Endodermal cell (in vitro differentiated cells): ENCODE measurements at regions not wholly inside any gene's neighbourhood (a gene's known extent, or its start where the extent isn't known, plus 50 kb on each side); places are given as distances from the start of the nearest gene placed in this dataset.

Experiments
- DNase-seq: peaks from one replicate; pipeline ENCODE4 v3.0.0-alpha.2; 2017
- H3K27ac ChIP-seq: 2 replicates; pipeline ENCODE4 v1.5.1; 2013; ENCODE audit warnings: mild to moderate bottlenecking, low read depth, low read length, moderate library complexity
- H3K27me3 ChIP-seq: 2 replicates; pipeline ENCODE4 v1.6.1; 2013; ENCODE audit warnings: mild to moderate bottlenecking, low read length, moderate library complexity; ENCODE audit not compliant: insufficient read depth, control insufficient read depth, poor library complexity, severe bottlenecking
- H3K36me3 ChIP-seq: 2 replicates; pipeline ENCODE4 v1.7.0; 2013; ENCODE audit warnings: mild to moderate bottlenecking, low read length, moderate library complexity; ENCODE audit not compliant: control insufficient read depth, insufficient read depth
- H3K4me1 ChIP-seq: one replicate; pipeline ENCODE4 v1.7.0; 2013; ENCODE audit warnings: low read length; ENCODE audit not compliant: control insufficient read depth, insufficient read depth
- H3K4me3 ChIP-seq: 2 replicates; pipeline ENCODE4 v1.5.1; 2013; ENCODE audit warnings: mild to moderate bottlenecking, low read length, moderate library complexity
- H3K9ac ChIP-seq: 2 replicates; pipeline ENCODE4 v1.6.1; 2013; ENCODE audit warnings: mild to moderate bottlenecking, low read length, moderate library complexity; ENCODE audit not compliant: poor library complexity, severe bottlenecking; ENCODE audit errors: extremely low read depth
- H3K9me3 ChIP-seq: 2 replicates; pipeline ENCODE4 v1.6.1; 2013; ENCODE audit warnings: mild to moderate bottlenecking, low read length, moderate library complexity; ENCODE audit not compliant: control insufficient read depth
- H3K27ac Mint-ChIP-seq: 2 replicates; pipeline ENCODE4 v1.8.0; 2020; ENCODE audit warnings: mixed read lengths
- H3K27me3 Mint-ChIP-seq: 2 replicates; pipeline ENCODE4 v1.8.0; 2021; ENCODE audit warnings: mild to moderate bottlenecking, mixed read lengths; ENCODE audit not compliant: insufficient read depth
- H3K36me3 Mint-ChIP-seq: 2 replicates; pipeline ENCODE4 v1.8.0; 2020; ENCODE audit warnings: low read depth, mixed read lengths
- H3K4me1 Mint-ChIP-seq: 2 replicates; pipeline ENCODE4 v1.8.0; 2020; ENCODE audit warnings: mixed read lengths
- H3K4me3 Mint-ChIP-seq: 2 replicates; pipeline ENCODE4 v1.8.0; 2020; ENCODE audit warnings: mild to moderate bottlenecking, moderate library complexity, mixed read lengths
- H3K9me3 Mint-ChIP-seq: 2 replicates; pipeline ENCODE4 v1.8.0; 2020; ENCODE audit warnings: mild to moderate bottlenecking, mixed read lengths
- WGBS, 2 experiments: methylation state at CpG; one replicate each; pipeline versions ENCODE4 v1.1.5 to v1.1.7; 2013; ENCODE audit warnings: missing lambda C conversion rate in 2 of 2, mixed read lengths in 1 of 2; ENCODE audit not compliant: insufficient coverage in 1 of 2, insufficient read length in 1 of 2; 5-methylcytosine and 5-hydroxymethylcytosine counted together
- TF ChIP-seq, protein P1 (sequence below): fragments of 200-600 bp; sonication (generic); conservative IDR thresholded peaks from 2 replicates; pipeline ENCODE4 v1.5.0; 2021; ENCODE audit warnings: antibody characterized with exemption, mild to moderate bottlenecking

DNA sequence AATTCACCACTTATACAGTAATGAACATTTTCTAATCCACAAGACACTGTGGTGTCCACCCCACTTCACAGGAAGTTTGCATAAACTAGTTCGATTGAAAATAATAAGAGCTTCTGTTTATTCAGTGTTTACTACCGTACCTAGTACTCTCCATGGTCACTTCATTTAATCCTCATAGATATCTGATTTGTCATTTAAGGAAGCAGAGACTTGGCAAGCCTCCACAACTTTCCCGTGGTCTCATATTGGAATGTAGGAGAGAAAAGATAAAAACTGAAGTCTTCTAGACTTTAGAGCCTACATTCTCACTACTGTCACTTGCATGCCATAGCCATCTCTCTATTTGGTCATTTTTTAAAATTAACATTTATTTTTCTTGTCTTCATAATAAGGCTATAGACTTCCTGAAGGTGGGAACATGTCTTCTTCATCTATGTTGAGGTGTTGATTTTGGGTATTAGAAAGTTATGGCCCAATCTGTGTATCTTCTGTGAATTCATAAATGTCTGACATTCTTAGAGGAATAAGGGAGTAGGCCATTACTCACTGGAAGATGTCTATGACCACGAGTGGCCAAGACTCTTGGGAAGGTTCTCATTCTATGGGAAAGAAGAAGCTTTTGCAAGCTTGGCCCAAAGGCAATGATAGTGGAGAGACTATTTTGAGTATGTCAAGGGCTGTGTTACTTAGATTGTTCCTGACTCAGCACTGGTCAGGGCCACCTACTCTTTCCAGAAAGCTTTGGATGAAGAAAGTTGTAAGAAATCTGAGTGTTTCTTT is 423.7 kb downstream of the LRIG3 start:
- WGBS, 2 experiments, result 96 to 100% methylated on average over 2 to 4 of the region's 4 CpGs
- Histone ChIP-seq H3K4me3 (no peak overlapping the region), H3K36me3 (no peaks in the 10 kb centered on the region), H3K9ac (no peak overlapping the region), H3K9me3 (no peaks in the 10 kb centered on the region), H3K4me1 (no peaks in the 10 kb centered on the region), H3K27ac (no peak overlapping the region), H3K27me3 (no peaks in the 10 kb centered on the region)
- TF ChIP-seq, protein P1, sequence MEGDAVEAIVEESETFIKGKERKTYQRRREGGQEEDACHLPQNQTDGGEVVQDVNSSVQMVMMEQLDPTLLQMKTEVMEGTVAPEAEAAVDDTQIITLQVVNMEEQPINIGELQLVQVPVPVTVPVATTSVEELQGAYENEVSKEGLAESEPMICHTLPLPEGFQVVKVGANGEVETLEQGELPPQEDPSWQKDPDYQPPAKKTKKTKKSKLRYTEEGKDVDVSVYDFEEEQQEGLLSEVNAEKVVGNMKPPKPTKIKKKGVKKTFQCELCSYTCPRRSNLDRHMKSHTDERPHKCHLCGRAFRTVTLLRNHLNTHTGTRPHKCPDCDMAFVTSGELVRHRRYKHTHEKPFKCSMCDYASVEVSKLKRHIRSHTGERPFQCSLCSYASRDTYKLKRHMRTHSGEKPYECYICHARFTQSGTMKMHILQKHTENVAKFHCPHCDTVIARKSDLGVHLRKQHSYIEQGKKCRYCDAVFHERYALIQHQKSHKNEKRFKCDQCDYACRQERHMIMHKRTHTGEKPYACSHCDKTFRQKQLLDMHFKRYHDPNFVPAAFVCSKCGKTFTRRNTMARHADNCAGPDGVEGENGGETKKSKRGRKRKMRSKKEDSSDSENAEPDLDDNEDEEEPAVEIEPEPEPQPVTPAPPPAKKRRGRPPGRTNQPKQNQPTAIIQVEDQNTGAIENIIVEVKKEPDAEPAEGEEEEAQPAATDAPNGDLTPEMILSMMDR, result no peak
- H3K4me3 Mint-ChIP-seq, result no peak overlapping the region
- H3K36me3 Mint-ChIP-seq, result no peaks in the 10 kb centered on the region
- H3K27ac Mint-ChIP-seq, result no peak overlapping the region
- peaks cover 8% of the 10 kb centered on the region for H3K4me1 Mint-ChIP-seq
- no peaks in the 10 kb centered on the region for H3K27me3 Mint-ChIP-seq
- H3K9me3 Mint-ChIP-seq, result peaks cover 1% of the 10 kb centered on the region
- no peak for DNase-seq

DNA sequence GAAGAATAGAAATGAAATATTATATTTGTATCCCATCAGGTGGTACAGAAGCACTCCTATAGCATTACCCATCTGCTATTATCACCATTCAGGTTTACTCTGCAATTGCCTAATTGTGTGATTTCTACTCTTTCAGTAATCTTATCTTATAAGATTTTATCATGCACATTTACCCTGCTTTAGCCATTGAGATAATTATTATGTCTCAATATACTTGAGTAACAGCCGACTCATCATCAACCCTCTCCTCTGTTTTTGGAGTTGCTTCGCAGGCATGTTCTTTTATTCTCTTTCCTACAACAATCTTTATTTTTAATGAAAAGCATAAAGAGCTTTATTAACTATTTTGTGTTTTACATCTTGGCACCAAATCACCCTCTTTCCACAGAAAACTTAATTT is 419.9 kb downstream of the LRIG3 start:
- no peaks in the 10 kb centered on the region for H3K36me3 ChIP-seq
- no peaks in the 10 kb centered on the region for H3K27me3 ChIP-seq
- H3K9ac ChIP-seq, result no peak overlapping the region
- H3K4me1 ChIP-seq, result peaks cover 13% of the 10 kb centered on the region
- TF ChIP-seq, protein P1, result no peak
- H3K4me3 Mint-ChIP-seq, result no peak overlapping the region
- H3K9me3 Mint-ChIP-seq, result no peaks in the 10 kb centered on the region
- H3K9me3 ChIP-seq, result no peaks in the 10 kb centered on the region
- H3K27me3 Mint-ChIP-seq, result no peaks in the 10 kb centered on the region
- peaks cover 22% of the 10 kb centered on the region for H3K4me1 Mint-ChIP-seq
- no peak for DNase-seq
- no peaks in the 10 kb centered on the region for H3K36me3 Mint-ChIP-seq
- H3K27ac Mint-ChIP-seq, result no peak overlapping the region
- WGBS, 2 experiments, result 94% methylated on average over 2 of the region's 2 CpGs; no CpG with 5 or more reads in 1 of the 2 experiments
- no peak overlapping the region for H3K27ac ChIP-seq
- no peak overlapping the region for H3K4me3 ChIP-seq

DNA sequence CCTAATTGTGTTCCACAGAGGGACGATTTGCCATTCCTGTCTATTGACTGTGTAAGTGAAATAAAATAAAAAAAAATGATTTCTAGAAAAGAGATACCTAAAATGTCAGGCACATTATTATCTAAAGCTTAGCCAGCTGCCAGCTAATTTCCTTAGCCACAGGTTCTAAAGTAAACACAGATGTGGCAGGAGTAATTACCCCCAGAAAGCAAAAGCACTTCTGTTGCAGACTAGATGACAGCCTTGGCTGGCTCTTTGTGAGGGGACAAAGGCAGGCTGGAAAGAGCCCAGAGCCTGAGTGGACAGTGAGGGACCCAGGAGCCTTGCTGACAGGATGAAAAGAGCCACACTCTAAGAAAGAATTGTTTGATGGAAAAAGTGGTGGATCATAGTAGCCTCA is 418.1 kb downstream of the LRIG3 start:
- no peak overlapping the region for H3K4me3 ChIP-seq
- no peaks in the 10 kb centered on the region for H3K36me3 ChIP-seq
- no peak overlapping the region for H3K9ac ChIP-seq
- H3K27ac ChIP-seq, result peak overlapping the region; percentile 48
- no peaks in the 10 kb centered on the region for H3K9me3 ChIP-seq
- no peaks in the 10 kb centered on the region for H3K36me3 Mint-ChIP-seq
- H3K27me3 Mint-ChIP-seq, result no peaks in the 10 kb centered on the region
- H3K27me3 ChIP-seq, result no peaks in the 10 kb centered on the region
- H3K4me1 Mint-ChIP-seq, result peaks cover 22% of the 10 kb centered on the region
- DNase-seq, result no peak
- TF ChIP-seq, protein P1, result no peak
- H3K4me3 Mint-ChIP-seq, result no peak overlapping the region
- no peaks in the 10 kb centered on the region for H3K9me3 Mint-ChIP-seq
- 43% methylated on average over 1 of the region's 1 CpG; no CpG with 5 or more reads in 1 of the 2 experiments for WGBS, 2 experiments
- H3K4me1 ChIP-seq, result peaks cover 13% of the 10 kb centered on the region
- H3K27ac Mint-ChIP-seq, result no peak overlapping the region
